GM12874 (cell line): ENCODE measurements at regions not wholly inside any gene's neighbourhood (a gene's known extent, or its start where the extent isn't known, plus 50 kb on each side); places are given as distances from the start of the nearest gene placed in this dataset.

ENCODE experiments used
- TF ChIP-seq, protein P1 (sequence below): IDR thresholded peaks from 2 replicates; pipeline ENCODE4 v1.5.1; 2011; ENCODE audit warnings: low read depth, mild to moderate bottlenecking, control low read depth, low read length, moderate library complexity; ENCODE audit not compliant: insufficient read depth

DNA sequence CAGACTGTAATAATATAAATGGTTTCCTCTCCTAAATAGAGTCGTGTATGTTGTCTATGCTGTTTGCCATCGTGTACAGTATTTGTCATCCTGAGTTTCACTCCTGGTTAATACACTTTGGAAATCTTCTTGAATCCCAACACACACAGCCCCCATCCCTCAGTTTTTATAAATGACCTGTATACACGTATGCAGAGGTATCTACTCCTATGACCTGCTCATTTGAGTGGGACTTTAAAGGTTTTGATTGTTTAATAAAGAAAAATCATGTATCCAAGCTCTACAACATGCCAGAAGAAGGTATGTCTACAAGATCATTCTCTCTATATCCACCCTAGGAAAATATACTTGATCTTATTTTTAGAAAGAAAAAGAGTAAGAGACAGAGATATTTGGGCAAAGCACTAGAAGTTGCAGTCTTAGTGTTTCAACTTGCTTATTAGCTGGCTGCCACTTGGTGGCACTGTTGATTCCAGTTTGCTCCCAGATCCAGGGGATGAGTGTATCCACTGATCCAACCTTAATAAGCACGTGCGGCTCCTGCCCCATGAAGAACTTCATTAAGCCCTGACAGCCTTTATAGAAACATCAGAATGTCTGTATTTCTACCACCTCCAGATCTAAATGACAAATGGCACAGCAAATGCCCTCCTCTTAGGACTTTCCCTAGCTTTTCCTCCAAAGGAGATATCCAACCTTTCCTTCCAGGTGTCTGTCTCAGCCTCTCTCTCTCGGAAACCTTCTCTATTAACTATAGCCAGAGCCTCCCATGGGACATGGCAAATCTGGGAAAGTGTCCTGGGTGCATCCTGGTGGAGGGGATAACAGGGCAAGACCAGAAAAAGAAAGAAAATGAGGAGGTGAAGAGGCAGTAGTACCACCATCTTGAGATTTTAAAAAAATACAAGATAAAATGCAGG, 181.6 kb upstream of the NEBL start:
- TF ChIP-seq, protein P1, sequence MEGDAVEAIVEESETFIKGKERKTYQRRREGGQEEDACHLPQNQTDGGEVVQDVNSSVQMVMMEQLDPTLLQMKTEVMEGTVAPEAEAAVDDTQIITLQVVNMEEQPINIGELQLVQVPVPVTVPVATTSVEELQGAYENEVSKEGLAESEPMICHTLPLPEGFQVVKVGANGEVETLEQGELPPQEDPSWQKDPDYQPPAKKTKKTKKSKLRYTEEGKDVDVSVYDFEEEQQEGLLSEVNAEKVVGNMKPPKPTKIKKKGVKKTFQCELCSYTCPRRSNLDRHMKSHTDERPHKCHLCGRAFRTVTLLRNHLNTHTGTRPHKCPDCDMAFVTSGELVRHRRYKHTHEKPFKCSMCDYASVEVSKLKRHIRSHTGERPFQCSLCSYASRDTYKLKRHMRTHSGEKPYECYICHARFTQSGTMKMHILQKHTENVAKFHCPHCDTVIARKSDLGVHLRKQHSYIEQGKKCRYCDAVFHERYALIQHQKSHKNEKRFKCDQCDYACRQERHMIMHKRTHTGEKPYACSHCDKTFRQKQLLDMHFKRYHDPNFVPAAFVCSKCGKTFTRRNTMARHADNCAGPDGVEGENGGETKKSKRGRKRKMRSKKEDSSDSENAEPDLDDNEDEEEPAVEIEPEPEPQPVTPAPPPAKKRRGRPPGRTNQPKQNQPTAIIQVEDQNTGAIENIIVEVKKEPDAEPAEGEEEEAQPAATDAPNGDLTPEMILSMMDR = peak; percentile 73

DNA sequence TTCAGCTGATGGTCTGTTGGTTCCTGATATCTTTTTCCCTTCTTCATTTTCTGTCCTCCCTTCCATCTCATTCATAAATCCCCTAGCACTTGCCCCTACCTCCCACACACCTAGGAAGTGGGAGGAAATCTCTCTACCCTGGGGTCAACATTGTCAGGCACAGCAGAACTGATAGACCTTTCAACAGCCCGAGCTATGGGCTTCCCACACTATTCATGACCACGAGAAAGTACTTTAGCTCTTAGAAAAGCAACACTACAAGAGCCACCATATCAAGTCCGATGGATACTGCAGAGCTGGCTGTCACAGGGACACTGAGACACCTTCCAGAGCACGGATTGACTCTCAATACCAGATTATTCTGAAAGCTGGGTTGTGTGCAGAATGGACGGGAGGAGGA, 180.6 kb upstream of the NEBL start:
- TF ChIP-seq, protein P1 = no peak

DNA sequence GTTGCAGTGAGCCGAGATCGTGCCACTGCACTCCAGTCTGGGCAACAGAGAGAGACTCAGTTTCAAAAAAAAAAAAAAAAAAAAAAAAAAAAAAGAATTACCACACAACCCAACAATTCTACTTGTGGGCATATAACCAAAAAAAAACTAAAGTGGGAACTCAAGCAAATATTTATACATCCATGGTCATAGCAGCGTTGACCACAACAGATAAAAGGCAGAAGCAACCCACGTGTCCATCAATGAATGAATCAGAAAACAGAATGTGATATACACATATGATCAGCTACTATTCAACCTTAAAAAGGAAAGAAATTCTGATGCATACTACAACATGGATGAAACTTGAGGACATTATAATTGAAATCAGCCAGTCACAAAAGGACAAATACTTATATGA, 179.3 kb upstream of the NEBL start:
- TF ChIP-seq, protein P1 = no peak

DNA sequence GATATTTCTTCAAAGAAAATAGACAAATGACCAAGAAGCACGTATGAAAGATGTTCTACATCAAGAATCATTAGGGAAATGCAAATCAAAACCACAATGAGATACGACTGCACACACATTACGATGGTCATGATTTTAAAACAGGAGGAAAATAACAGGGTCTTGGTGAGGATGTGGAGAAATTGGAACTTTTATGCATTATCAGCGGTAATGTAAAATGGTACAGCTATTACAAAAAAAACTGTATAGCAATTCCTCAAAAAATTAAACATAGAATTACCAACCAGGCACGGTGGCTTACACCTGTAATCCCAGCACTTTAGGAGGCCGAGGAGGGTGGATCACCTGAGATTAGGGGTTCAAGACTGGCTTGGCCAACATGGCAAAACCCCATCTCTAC, 178.8 kb upstream of the NEBL start:
- TF ChIP-seq, protein P1 = no peak

DNA sequence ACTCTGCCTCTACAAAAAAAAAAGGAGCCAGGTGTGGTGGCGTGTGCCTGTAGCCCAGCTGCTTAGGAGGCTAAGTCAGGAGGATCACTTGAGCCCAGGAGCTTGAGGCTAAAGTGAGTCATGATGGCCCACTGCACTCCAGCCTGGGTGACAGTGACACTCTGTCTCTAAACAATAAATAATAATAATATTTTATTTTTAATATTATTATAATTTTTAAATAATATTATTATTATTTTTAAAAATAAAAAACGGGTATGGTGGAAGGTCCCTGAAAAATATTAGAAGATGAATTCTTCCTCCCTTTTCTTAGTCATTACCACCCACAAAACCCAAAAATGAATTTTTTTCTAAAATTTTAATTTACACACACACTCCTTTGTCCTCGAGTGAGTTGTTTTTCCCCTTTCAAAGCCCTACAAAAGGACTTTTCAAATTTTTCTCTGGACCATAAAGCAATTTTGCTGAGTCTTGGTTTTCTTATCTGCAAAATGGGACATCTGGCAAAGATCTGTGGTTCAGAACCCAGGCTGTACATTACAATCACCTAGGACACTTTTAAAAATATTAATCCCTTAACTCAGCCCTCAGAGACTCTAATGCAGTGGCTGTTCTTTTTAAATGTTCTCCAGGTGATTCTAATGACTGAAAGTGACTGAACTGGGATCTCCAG, 174.0 kb upstream of the NEBL start:
- TF ChIP-seq, protein P1 = no peak

DNA sequence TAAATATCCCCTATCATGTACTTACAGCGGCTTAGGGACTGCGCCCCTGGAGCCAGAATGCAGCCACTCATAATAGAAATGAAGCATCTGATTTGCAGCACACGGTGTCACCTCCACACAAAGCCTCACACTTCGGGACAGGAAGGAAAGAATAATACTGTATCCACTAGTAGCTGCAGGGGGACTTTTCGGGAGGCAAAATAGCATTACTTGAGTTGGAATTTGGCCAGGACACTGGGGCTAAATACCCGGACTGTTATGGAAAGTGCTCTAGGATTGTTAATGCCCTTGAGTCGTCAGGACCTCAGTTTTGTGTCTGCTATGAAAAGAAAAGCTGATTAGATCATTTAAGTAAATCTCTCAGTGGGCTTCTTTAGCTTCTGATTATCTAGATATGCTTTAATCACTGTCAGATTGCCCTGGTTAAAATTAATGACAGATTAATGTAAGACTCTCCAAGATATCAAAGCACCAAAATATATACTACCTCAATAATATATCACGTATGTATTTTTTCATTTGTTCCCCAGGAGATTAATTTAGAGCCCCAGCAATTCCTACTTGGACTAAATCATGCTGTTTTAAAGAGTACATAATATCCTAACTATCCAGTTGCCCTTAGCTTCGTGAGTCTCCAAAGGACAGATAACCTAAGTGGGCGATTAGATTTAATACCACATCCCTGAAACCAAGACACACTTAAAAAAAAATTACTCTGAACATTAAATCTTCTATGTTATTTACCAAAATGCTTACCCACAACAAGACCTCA, 173.0 kb upstream of the NEBL start:
- TF ChIP-seq, protein P1 = no peak

DNA sequence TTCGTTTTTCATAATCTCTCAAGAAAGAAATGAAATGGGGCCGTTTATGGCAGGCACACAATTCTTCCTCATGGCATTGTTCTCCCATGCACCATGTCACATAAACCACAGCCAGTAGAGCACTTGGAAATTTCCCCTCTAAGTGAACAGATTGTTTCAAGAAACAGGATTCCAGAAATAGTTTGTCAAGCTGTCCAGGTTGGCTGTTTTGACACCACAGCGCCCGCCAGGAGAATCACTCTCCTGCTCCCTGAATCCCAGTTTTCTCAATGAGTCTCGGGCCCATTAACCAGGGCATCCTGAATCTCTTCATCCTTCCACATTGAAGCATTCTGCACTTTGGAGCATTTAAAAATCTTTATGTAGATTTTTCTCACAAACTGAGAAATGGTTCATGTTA, 172.2 kb upstream of the NEBL start:
- TF ChIP-seq, protein P1 = no peak
